Neural crest cell (in vitro differentiated cells): ENCODE measurements at regions not wholly inside any gene's neighbourhood (a gene's known extent, or its start where the extent isn't known, plus 50 kb on each side); places are given as distances from the start of the nearest gene placed in this dataset.

ENCODE experiments used
- DNase-seq: peaks from one replicate; pipeline ENCODE4 v3.0.0; 2021; ENCODE audit warnings: low read depth, mixed read lengths, low spot score
- H3K27ac Mint-ChIP-seq: one replicate; pipeline ENCODE4 v1.8.0; 2021; ENCODE audit warnings: mild to moderate bottlenecking, mixed read lengths; ENCODE audit not compliant: unreplicated experiment
- H3K27me3 Mint-ChIP-seq: 2 replicates; pipeline ENCODE4 v1.8.0; 2021; ENCODE audit warnings: low read depth, mild to moderate bottlenecking, mixed read lengths
- H3K36me3 Mint-ChIP-seq: 2 replicates; pipeline ENCODE4 v1.8.0; 2021; ENCODE audit warnings: low read depth, mild to moderate bottlenecking, mixed read lengths
- H3K4me1 Mint-ChIP-seq: 2 replicates; pipeline ENCODE4 v1.8.0; 2021; ENCODE audit warnings: mixed read lengths
- H3K4me3 Mint-ChIP-seq: one replicate; pipeline ENCODE4 v1.8.0; 2021; ENCODE audit warnings: mild to moderate bottlenecking, mixed read lengths
- H3K9me3 Mint-ChIP-seq: 2 replicates; pipeline ENCODE4 v1.8.0; 2021; ENCODE audit warnings: mixed read lengths
- TF ChIP-seq, protein P1 (sequence below): fragments of 200-600 bp; sonication (generic); conservative IDR thresholded peaks from 2 replicates; pipeline ENCODE4 v1.5.0; 2021; ENCODE audit warnings: antibody characterized with exemption, mild to moderate bottlenecking

DNA sequence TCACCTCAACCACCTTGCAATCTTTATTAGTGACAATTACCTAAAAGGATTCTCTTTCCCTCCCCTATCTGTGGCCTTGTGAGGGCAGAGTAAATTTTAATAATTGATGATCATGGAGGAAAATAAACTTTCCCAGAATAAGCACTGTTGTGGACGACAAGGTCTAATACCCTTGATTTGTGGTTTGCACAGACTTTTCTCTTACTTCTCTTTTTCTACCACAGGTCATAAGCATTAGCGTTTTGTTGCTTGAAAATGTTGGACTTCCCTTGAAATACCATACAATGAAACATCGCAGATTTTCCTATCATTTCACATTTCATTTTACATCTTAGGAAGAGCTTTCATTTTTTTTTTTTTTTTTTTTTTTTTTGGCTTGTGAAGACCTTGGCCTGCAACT lies 188.1 kb upstream of the TMEM72 start:
- Mint-ChIP-seq H3K9me3 (no peaks in the 10 kb centered on the region), H3K4me3 (no peak overlapping the region), H3K27me3 (no peaks in the 10 kb centered on the region), H3K27ac (no peak overlapping the region), H3K36me3 (no peaks in the 10 kb centered on the region), H3K4me1 (no peaks in the 10 kb centered on the region)
- no peak for DNase-seq
- TF ChIP-seq, protein P1, sequence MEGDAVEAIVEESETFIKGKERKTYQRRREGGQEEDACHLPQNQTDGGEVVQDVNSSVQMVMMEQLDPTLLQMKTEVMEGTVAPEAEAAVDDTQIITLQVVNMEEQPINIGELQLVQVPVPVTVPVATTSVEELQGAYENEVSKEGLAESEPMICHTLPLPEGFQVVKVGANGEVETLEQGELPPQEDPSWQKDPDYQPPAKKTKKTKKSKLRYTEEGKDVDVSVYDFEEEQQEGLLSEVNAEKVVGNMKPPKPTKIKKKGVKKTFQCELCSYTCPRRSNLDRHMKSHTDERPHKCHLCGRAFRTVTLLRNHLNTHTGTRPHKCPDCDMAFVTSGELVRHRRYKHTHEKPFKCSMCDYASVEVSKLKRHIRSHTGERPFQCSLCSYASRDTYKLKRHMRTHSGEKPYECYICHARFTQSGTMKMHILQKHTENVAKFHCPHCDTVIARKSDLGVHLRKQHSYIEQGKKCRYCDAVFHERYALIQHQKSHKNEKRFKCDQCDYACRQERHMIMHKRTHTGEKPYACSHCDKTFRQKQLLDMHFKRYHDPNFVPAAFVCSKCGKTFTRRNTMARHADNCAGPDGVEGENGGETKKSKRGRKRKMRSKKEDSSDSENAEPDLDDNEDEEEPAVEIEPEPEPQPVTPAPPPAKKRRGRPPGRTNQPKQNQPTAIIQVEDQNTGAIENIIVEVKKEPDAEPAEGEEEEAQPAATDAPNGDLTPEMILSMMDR, result no peak

DNA sequence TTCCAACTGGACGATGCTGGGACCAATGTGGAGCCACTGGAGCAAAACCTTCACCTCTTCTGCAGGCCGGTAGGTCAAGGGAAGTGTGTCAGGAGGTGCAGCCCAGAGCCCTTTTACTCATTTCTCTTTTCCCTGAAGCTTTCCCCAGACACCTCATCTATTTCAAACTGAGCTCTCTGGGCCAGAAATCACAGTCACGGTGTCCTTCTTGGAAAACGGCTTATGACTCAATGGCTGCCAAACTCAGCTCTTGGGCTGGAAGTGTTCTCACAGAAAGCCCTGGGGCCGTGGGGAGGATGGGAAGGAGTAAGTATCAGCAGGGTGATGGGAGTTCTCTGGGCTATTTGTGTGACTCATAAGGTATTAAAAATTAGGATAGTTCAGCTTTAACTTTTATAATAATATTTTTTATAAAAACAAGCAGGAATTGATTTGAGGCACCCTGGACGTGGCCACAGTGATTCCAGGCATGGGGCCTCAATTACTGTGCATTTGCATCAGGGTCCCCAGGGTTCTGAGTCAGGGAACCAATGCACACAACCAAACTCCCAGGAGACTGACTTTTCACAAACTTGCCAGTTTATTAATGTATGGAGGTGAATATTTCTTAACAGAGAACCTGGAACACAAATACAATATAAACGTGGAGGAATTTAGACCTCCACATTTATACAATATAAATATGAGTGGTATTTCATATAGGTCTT lies 187.4 kb upstream of the TMEM72 start:
- no peak for DNase-seq
- Mint-ChIP-seq H3K4me3 (no peak overlapping the region), H3K27ac (no peak overlapping the region), H3K27me3 (no peaks in the 10 kb centered on the region), H3K36me3 (no peaks in the 10 kb centered on the region), H3K4me1 (no peaks in the 10 kb centered on the region), H3K9me3 (no peaks in the 10 kb centered on the region)
- TF ChIP-seq, protein P1, result no peak

DNA sequence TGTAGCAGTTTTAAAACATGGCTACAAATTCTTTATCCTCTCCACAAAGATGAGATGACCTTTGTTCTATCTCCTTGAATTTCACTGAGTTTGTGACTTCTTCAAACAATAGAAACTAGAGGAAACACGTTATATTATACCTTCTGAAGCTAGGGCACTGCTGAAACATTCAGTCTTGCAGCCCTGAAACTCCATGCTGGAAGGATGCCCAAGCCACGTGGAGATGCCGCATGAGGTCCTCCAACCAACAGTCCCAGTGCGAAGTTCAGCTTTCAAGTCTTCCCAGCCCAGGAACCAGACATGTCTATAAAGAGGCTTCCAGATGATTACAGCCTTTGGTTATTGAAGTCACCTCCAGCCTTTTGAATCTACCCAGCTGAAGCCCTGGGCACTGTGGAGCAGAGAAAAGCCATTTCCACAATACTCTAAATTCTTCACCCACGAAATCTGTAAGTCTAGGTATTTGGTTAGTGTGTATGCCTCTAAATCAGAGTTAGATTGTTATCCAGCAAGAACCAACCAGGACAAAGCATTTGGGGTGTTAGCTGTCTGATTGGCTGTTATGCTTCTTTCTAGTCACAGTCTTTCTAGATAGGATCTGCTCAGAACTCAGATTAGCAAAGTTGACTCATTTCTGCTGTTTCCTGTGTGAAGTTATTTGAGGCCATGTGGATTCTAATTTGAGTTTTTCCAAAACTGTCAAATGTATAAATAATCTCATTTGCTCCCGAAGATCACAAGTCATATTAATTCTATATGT lies 186.5 kb upstream of the TMEM72 start:
- no peaks in the 10 kb centered on the region for H3K4me1 Mint-ChIP-seq
- no peak overlapping the region for H3K4me3 Mint-ChIP-seq
- no peaks in the 10 kb centered on the region for H3K27me3 Mint-ChIP-seq
- no peaks in the 10 kb centered on the region for H3K36me3 Mint-ChIP-seq
- no peak overlapping the region for H3K27ac Mint-ChIP-seq
- H3K9me3 Mint-ChIP-seq, result peaks cover 2% of the 10 kb centered on the region
- DNase-seq, result no peak
- TF ChIP-seq, protein P1, result no peak

DNA sequence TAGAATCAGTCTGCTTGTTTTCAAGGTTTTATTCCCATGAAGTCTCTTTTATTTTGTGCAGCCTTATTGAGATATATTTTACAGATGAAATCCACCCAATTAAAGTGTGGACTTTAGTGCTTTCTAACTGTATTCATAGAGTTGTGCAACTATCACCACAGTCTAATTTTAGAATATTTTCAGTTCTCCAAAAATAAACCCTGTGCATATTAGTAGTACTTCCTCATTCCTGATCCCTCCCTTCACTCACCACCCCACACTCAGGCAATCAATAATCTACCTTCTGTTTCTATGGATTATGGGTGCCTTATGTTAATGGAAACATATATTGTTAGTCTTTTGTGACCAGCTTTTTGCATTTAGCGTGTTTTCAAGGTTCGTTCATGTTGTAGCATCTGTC lies 185.7 kb upstream of the TMEM72 start:
- Mint-ChIP-seq H3K27me3 (no peaks in the 10 kb centered on the region), H3K27ac (no peak overlapping the region), H3K36me3 (no peaks in the 10 kb centered on the region), H3K4me3 (no peak overlapping the region), H3K4me1 (no peaks in the 10 kb centered on the region), H3K9me3 (peaks cover 6% of the 10 kb centered on the region)
- TF ChIP-seq, protein P1, result no peak
- DNase-seq, result no peak

DNA sequence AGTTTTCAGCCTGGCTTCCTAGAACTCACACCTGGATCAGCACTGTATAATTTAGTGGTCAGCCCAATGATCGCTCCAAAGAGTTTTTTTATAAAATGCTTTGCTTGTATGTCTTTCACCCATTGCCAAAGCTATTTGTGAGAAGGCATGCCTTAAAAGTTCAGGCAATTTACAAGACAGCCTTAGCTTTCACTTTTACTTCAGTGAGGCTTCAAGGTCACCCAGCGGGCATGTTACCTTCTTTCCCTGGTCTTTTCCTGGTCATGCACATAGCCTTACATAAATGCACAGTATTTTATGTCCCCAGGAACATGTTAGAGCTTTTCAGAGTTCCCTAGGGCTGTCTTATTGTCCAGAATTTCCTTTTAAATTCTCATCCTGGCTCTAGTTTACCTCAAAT lies 179.9 kb upstream of the TMEM72 start:
- Mint-ChIP-seq H3K9me3 (peaks cover 8% of the 10 kb centered on the region), H3K36me3 (no peaks in the 10 kb centered on the region)

More for the DNA sequence above, 179.9 kb upstream of the TMEM72 start:
- Mint-ChIP-seq H3K27ac (no peak overlapping the region), H3K27me3 (no peaks in the 10 kb centered on the region), H3K4me3 (no peak overlapping the region), H3K4me1 (no peaks in the 10 kb centered on the region)
- DNase-seq, result no peak
- TF ChIP-seq, protein P1, result no peak
